Epidermal melanocyte (primary cell): ENCODE measurements at regions not wholly inside any gene's neighbourhood (a gene's known extent, or its start where the extent isn't known, plus 50 kb on each side); places are given as distances from the start of the nearest gene placed in this dataset.
"Not testable (repeated sequence)": the region's sequence is repeated elsewhere in the genome, so short reads cannot be mapped to it uniquely, and the experiment has no call there.

Source experiments
- DNase-seq: peaks from one replicate; pipeline ENCODE4 v3.0.0; 2011; ENCODE audit warnings: low spot score; ENCODE audit not compliant: insufficient read length

- no peak for DNase-seq
Measured at GRCh38 chr1:184858288-184858687, 103.6 kb upstream of the EDEM3 start.

- no peak for DNase-seq
Measured at GRCh38 chr1:184854496-184855140, 100.0 kb upstream of the EDEM3 start.

GRCh38 chr1:184854036-184854435 is 99.4 kb upstream of the EDEM3 start:
- no peak for DNase-seq

- no peak for DNase-seq
Measured at GRCh38 chr1:184851822-184852746, 97.4 kb upstream of the EDEM3 start.

GRCh38 chr1:184843732-184844495 is 89.3 kb upstream of the EDEM3 start:
- no peak for DNase-seq

GRCh38 chr1:184840596-184840995 is 85.9 kb upstream of the EDEM3 start:
- DNase-seq: no peak

GRCh38 chr1:184838504-184838951 is 83.9 kb upstream of the EDEM3 start:
- DNase-seq: peak; percentile 81

- no peak for DNase-seq
Measured at GRCh38 chr1:184836934-184837895, 82.6 kb upstream of the EDEM3 start.

GRCh38 chr1:184836141-184836540 is 81.5 kb upstream of the EDEM3 start:
- DNase-seq: no peak

GRCh38 chr1:184833994-184834393 is 79.3 kb upstream of the EDEM3 start:
- DNase-seq: not testable (repeated sequence)

GRCh38 chr1:184832517-184832916 is 77.9 kb upstream of the EDEM3 start:
- DNase-seq: no peak

- not testable (repeated sequence) for DNase-seq
Measured at GRCh38 chr1:184829496-184829895, 74.8 kb upstream of the EDEM3 start.

GRCh38 chr1:184828369-184828717 is 73.7 kb upstream of the EDEM3 start:
- no peak for DNase-seq

GRCh38 chr1:184827600-184828368 is 73.1 kb upstream of the EDEM3 start:
- DNase-seq: no peak

GRCh38 chr1:184826001-184826400 is 71.3 kb upstream of the EDEM3 start:
- DNase-seq: no peak

GRCh38 chr1:184825571-184825970 is 70.9 kb upstream of the EDEM3 start:
- no peak for DNase-seq

- DNase-seq: no peak
Measured at GRCh38 chr1:184824691-184825323, 70.1 kb upstream of the EDEM3 start.

GRCh38 chr1:184823080-184823479 is 68.4 kb upstream of the EDEM3 start:
- DNase-seq: no peak

- DNase-seq: no peak
Measured at GRCh38 chr1:184822267-184822666, 67.6 kb upstream of the EDEM3 start.

GRCh38 chr1:184821658-184822057 is 67.0 kb upstream of the EDEM3 start:
- no peak for DNase-seq
